ENCODE measurements at regions not wholly inside any gene's neighbourhood (a gene's known extent, or its start where the extent isn't known, plus 50 kb on each side); places are given as distances from the start of the nearest gene placed in this dataset.

- TF ChIP-seq, protein P1, sequence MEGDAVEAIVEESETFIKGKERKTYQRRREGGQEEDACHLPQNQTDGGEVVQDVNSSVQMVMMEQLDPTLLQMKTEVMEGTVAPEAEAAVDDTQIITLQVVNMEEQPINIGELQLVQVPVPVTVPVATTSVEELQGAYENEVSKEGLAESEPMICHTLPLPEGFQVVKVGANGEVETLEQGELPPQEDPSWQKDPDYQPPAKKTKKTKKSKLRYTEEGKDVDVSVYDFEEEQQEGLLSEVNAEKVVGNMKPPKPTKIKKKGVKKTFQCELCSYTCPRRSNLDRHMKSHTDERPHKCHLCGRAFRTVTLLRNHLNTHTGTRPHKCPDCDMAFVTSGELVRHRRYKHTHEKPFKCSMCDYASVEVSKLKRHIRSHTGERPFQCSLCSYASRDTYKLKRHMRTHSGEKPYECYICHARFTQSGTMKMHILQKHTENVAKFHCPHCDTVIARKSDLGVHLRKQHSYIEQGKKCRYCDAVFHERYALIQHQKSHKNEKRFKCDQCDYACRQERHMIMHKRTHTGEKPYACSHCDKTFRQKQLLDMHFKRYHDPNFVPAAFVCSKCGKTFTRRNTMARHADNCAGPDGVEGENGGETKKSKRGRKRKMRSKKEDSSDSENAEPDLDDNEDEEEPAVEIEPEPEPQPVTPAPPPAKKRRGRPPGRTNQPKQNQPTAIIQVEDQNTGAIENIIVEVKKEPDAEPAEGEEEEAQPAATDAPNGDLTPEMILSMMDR (conservative IDR thresholded peaks at IDR 0.05; ENCODE audit: low read length): no peak
- no peak for TF ChIP-seq EZH2phosphoT487 (IDR thresholded peaks at IDR 0.05; ENCODE audit: borderline replicate concordance, low read depth, low read length)
Measured at GRCh38 chr5:128764601-128765310, 200.5 kb upstream of the SLC27A6 start.
